Neural progenitor cell (in vitro differentiated cells): ENCODE measurements at regions not wholly inside any gene's neighbourhood (a gene's known extent, or its start where the extent isn't known, plus 50 kb on each side); places are given as distances from the start of the nearest gene placed in this dataset.

ENCODE experiments used
- EZH2 ChIP-seq: fragments of 200-600 bp; sonication (generic); IDR thresholded peaks from 2 replicates; pipeline ENCODE4 v1.6.1; 2017; ENCODE audit warnings: antibody characterized with exemption, mild to moderate bottlenecking, moderate library complexity
- EZH2phosphoT487 ChIP-seq: fragments of 200-600 bp; sonication (generic); IDR thresholded peaks from 2 replicates; pipeline ENCODE4 v1.6.1; 2017; ENCODE audit warnings: antibody characterized with exemption
- TF ChIP-seq, protein P1 (sequence below): fragments of 200-600 bp; sonication (generic); IDR thresholded peaks from 2 replicates; pipeline ENCODE4 v1.5.1; 2017; ENCODE audit warnings: antibody characterized with exemption, mild to moderate bottlenecking

DNA sequence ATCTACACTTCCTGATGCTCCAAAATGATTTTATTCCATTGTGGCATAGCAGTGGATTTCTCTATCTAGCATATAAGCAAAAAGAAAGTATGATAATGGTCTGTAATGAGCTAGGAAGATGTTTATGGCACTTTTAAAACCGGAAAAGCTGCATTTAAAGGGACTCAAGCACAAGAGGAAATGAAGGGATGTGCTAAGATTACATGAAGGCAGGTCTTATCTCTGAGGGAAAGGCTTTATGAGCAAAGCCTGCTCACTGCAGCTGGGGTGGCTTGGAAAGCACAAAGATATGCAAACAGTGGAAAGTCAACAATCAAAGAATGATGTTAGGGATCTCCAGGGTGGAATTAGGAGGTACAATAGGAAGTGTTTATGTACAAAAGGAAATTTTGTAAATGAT is 138.2 kb downstream of the TENT5A start:
- TF ChIP-seq, protein P1, sequence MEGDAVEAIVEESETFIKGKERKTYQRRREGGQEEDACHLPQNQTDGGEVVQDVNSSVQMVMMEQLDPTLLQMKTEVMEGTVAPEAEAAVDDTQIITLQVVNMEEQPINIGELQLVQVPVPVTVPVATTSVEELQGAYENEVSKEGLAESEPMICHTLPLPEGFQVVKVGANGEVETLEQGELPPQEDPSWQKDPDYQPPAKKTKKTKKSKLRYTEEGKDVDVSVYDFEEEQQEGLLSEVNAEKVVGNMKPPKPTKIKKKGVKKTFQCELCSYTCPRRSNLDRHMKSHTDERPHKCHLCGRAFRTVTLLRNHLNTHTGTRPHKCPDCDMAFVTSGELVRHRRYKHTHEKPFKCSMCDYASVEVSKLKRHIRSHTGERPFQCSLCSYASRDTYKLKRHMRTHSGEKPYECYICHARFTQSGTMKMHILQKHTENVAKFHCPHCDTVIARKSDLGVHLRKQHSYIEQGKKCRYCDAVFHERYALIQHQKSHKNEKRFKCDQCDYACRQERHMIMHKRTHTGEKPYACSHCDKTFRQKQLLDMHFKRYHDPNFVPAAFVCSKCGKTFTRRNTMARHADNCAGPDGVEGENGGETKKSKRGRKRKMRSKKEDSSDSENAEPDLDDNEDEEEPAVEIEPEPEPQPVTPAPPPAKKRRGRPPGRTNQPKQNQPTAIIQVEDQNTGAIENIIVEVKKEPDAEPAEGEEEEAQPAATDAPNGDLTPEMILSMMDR: no peak
- no peak for TF ChIP-seq EZH2
- TF ChIP-seq EZH2phosphoT487: no peak
